ENCODE measurements at regions not wholly inside any gene's neighbourhood (a gene's known extent, or its start where the extent isn't known, plus 50 kb on each side); places are given as distances from the start of the nearest gene placed in this dataset.

GRCh38 chr20:22838001-22838400, 197.1 kb upstream of the SSTR4 start:
- Histone ChIP-seq H2AFZ (ENCODE audit: control insufficient read depth, low read depth, low read length) (no peak overlapping the region), H3K4me1 (ENCODE audit: control insufficient read depth, insufficient read depth, low read length) (no peaks in the 10 kb centered on the region), H3K4me2 (ENCODE audit: control insufficient read depth, insufficient read depth) (no peak overlapping the region), H4K20me1 (ENCODE audit: control insufficient read depth, insufficient read depth) (no peaks in the 10 kb centered on the region), H3K9ac (ENCODE audit: control insufficient read depth, insufficient read depth, low read length) (no peak overlapping the region), H3K4me3 (no peak overlapping the region), H3K27ac (ENCODE audit: control insufficient read depth, insufficient read depth) (no peak overlapping the region), H3K9me3 (replicated peaks; ENCODE audit: control insufficient read depth, insufficient read depth, low read length) (no peaks in the 10 kb centered on the region), H3K27me3 (replicated peaks in 1 of 2; ENCODE audit: control insufficient read depth in 2 of 2, insufficient read depth in 2 of 2, low read length in 1 of 2) (no peaks in the 10 kb centered on the region), H3K79me2 (ENCODE audit: control insufficient read depth, insufficient read depth, low read length) (no peaks in the 10 kb centered on the region), H3K36me3 (ENCODE audit: control insufficient read depth in 2 of 2, insufficient read depth in 2 of 2, low read length in 1 of 2) (no peaks in the 10 kb centered on the region)
- 0% methylated on average over 1 of the region's 1 CpG for WGBS (ENCODE audit: insufficient coverage, insufficient replicate concordance, low lambda C conversion rate, missing lambda C conversion rate)
- POLR2A ChIA-PET: no interaction called here
- SMC1A ChIA-PET (ENCODE audit: uncharacterized antibody, unreplicated experiment): no interaction called here
- TF ChIP-seq TAF1 (IDR thresholded peaks at IDR 0.05; ENCODE audit: borderline replicate concordance, low read depth, low read length) (no peak), CHD2 (IDR thresholded peaks at IDR 0.05; ENCODE audit: borderline replicate concordance, low read depth, low read length) (no peak), IKZF2 (IDR thresholded peaks at IDR 0.05) (no peak), PAX5 (IDR thresholded peaks at IDR 0.05; ENCODE audit: borderline replicate concordance, low read depth, low read length) (no peak)
- DNase-seq (ENCODE audit: low read depth, low spot score): no peak
- FAIRE-seq: no peak
- intact Hi-C loops (cut with micrococcal nuclease; ENCODE audit: unreplicated experiment): no loop called here
- ATAC-seq: no peak
- in situ Hi-C loops (cut with MboI): no loop called here
- RAD21 ChIA-PET (ENCODE audit: unreplicated experiment): no interaction called here
- BruUV-seq (replicated peaks): no TSS peak
- CTCF ChIA-PET: interaction anchor here (0.6 to 1.9 kb wide), 2 partner anchors 14 to 146 kb away, joined by 3 to 6 read pairs; no protein-coding TSS in a partner anchor

DNA sequence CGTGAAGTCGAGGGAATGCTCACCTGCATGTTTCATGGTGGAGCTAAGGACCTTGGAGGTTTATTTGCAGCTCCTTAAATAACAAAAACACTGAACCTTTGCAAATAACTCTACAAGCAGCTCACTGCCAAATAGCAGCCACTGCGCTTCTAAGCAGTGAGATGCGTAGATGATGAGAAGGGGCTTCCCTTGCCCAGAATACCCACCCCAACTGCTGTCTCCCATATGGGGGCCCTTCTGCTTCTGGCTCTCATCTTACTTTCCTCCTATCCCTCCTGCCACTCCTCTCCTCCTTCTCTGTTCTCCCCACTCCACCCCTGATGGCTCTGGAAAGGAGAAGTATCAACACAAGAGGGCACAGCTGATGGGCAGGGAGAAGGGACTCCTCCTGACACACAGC, 193.3 kb upstream of the SSTR4 start:
- no peak overlapping the region for H2AFZ ChIP-seq (ENCODE audit: control insufficient read depth, low read depth, low read length)
- SMC1A ChIA-PET (ENCODE audit: uncharacterized antibody, unreplicated experiment): interaction anchor here (0.6 to 1.5 kb wide), 3 partner anchors 8 to 133 kb away, joined by 3 read pairs; no protein-coding TSS in a partner anchor
- DNase-seq (ENCODE audit: low read depth, low spot score) (no peak), FAIRE-seq (no peak), ATAC-seq (no peak)
- in situ Hi-C loops (cut with MboI): no loop called here
- H3K4me1 ChIP-seq (ENCODE audit: control insufficient read depth, insufficient read depth, low read length): no peaks in the 10 kb centered on the region
- H3K27me3 ChIP-seq (replicated peaks in 1 of 2; ENCODE audit: control insufficient read depth in 2 of 2, insufficient read depth in 2 of 2, low read length in 1 of 2): no peaks in the 10 kb centered on the region
- POLR2A ChIA-PET: no interaction called here
- RAD21 ChIA-PET (ENCODE audit: unreplicated experiment): no interaction called here
- no peak overlapping the region for H3K27ac ChIP-seq (ENCODE audit: control insufficient read depth, insufficient read depth)
- CTCF ChIA-PET: interaction anchor here (1.2 to 2.9 kb wide), 2 partner anchors 10 to 151 kb away, joined by 3 to 11 read pairs; no protein-coding TSS in a partner anchor
- no peak overlapping the region for H3K4me2 ChIP-seq (ENCODE audit: control insufficient read depth, insufficient read depth)
- H4K20me1 ChIP-seq (ENCODE audit: control insufficient read depth, insufficient read depth): no peaks in the 10 kb centered on the region
- no peak overlapping the region for H3K4me3 ChIP-seq
- H3K36me3 ChIP-seq (ENCODE audit: control insufficient read depth in 2 of 2, insufficient read depth in 2 of 2, low read length in 1 of 2): no peaks in the 10 kb centered on the region
- H3K79me2 ChIP-seq (ENCODE audit: control insufficient read depth, insufficient read depth, low read length): no peaks in the 10 kb centered on the region
- TF ChIP-seq POLR2AphosphoS5 (IDR thresholded peaks at IDR 0.05; ENCODE audit: low read length) (no peak), GABPA (IDR thresholded peaks at IDR 0.05; ENCODE audit: low read depth) (no peak)
- no TSS peak for BruUV-seq (replicated peaks)
- no peaks in the 10 kb centered on the region; the same call in 2 of the 3 replicates for H3K9me3 ChIP-seq (replicated peaks; ENCODE audit: control insufficient read depth, insufficient read depth, low read length)
- H3K9ac ChIP-seq (ENCODE audit: control insufficient read depth, insufficient read depth, low read length): no peak overlapping the region
- WGBS (ENCODE audit: insufficient coverage, insufficient replicate concordance, low lambda C conversion rate, missing lambda C conversion rate): 43% methylated on average over 4 of the region's 4 CpGs
- intact Hi-C loops (cut with micrococcal nuclease; ENCODE audit: unreplicated experiment): no loop called here

Data from GM12878 (cell line).